ENCODE measurements at regions not wholly inside any gene's neighbourhood (a gene's known extent, or its start where the extent isn't known, plus 50 kb on each side); places are given as distances from the start of the nearest gene placed in this dataset.

- no peak for TF ChIP-seq POLR2AphosphoS5 (IDR thresholded peaks at IDR 0.05; ENCODE audit: low read depth)
- no peak for TF ChIP-seq EZH2 (IDR thresholded peaks at IDR 0.05; ENCODE audit: low read depth, unreplicated experiment)
- no peak for TF ChIP-seq CTCF (conservative IDR thresholded peaks at IDR 0.05; ENCODE audit: low read depth in 2 of 2)
- TF ChIP-seq ZNF331 (CRISPR knock-in tag; IDR thresholded peaks at IDR 0.05; ENCODE audit: low read depth), result no peak
- no peak for TF ChIP-seq REST (IDR thresholded peaks at IDR 0.05; ENCODE audit: unreplicated experiment)
- no peak for TF ChIP-seq NANOG (IDR thresholded peaks at IDR 0.05; ENCODE audit: borderline replicate concordance)
- TF ChIP-seq EZH2phosphoT487 (IDR thresholded peaks at IDR 0.05; ENCODE audit: unreplicated experiment), result no peak
- TF ChIP-seq JUNB (IDR thresholded peaks at IDR 0.05; ENCODE audit: unreplicated experiment), result no peak
- no peak for TF ChIP-seq STAT1 (IDR thresholded peaks at IDR 0.05; ENCODE audit: unreplicated experiment)
- TF ChIP-seq ETS1 (IDR thresholded peaks at IDR 0.05), result no peak
- TF ChIP-seq CREB1 (CRISPR knock-in tag; IDR thresholded peaks at IDR 0.05; ENCODE audit: low read depth), result no peak
- TF ChIP-seq ZNF114 (CRISPR knock-in tag; IDR thresholded peaks at IDR 0.05), result no peak
These were observed 234.5 kb downstream of the GLRX3 start for GRCh38 chr10:130370721-130371120.

Data from GM23338 (cell line).